ENCODE measurements at regions not wholly inside any gene's neighbourhood (a gene's known extent, or its start where the extent isn't known, plus 50 kb on each side); places are given as distances from the start of the nearest gene placed in this dataset.

DNA sequence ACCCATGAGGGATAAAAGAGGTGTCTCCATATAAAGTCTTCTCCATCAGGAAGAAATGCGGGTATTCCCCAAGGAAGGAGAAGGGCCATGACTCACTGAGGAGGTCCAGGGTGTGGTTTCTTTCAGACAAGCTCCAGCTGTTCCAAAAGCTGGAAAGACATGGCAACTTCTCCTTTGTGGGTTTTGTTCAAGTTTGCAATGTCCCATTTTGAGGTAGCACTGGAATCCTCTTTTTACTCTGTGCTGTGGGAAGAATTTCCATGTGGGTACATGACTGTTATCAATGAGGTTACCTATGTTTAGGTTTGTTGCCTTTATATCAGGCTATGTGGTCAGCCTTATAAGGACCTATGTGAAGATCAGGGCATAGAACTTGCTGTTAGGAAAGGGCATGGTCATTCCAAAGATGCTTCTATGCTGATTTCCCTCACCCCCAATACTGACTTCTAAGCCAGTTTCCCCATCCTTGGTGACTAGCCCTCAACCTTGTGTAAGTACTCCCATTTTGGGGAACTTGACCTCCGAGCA, 697.5 kb downstream of the INHBA start:
- H4K20me1 ChIP-seq (replicated peaks in 1 of 2; ENCODE audit: control insufficient read depth in 1 of 2, insufficient read depth in 2 of 2, low read length in 2 of 2) = no peaks in the 10 kb centered on the region
- no peaks in the 10 kb centered on the region for H3K36me3 ChIP-seq (ENCODE audit: control insufficient read depth in 2 of 4, insufficient read depth in 4 of 4, low read length in 3 of 4)
- H2BK20ac ChIP-seq (ENCODE audit: low read length) = no peak overlapping the region
- FAIRE-seq (no peak), DNase-seq (ENCODE audit: low read depth in 1 of 2, low spot score in 2 of 2) (no peak)
- H3K4me2 ChIP-seq (ENCODE audit: insufficient read depth in 1 of 2, low read depth in 2 of 2, low read length in 2 of 2) = no peak overlapping the region
- H2AK5ac ChIP-seq (ENCODE audit: low read depth, low read length) = no peak overlapping the region
- peaks cover 2% of the 10 kb centered on the region; the same call in 1 of the 2 replicates for H3K23me2 ChIP-seq (ENCODE audit: low read depth, low read length)
- no peak overlapping the region for H4K8ac ChIP-seq (ENCODE audit: extremely low read depth, insufficient read depth, low read length)
- H4K5ac ChIP-seq (ENCODE audit: insufficient read length, low read depth, low read length) = no peak overlapping the region
- no peak overlapping the region for H2BK120ac ChIP-seq (replicated peaks; ENCODE audit: low read depth, low read length)
- H4K91ac ChIP-seq (replicated peaks; ENCODE audit: insufficient read length, low read length) = no peak overlapping the region
- no peak overlapping the region for H3K23ac ChIP-seq (ENCODE audit: insufficient read length)
- no peak overlapping the region for H3K4ac ChIP-seq (replicated peaks; ENCODE audit: insufficient read length, low read depth, low read length)
- H3K79me1 ChIP-seq (ENCODE audit: low read depth, low read length) = no peaks in the 10 kb centered on the region
- H3K56ac ChIP-seq (replicated peaks; ENCODE audit: insufficient read length, low read depth, low read length) = no peak overlapping the region
- H2AFZ ChIP-seq (ENCODE audit: low read length) = no peak overlapping the region
- H2BK5ac ChIP-seq (ENCODE audit: low read depth, low read length) = no peak overlapping the region
- no peak overlapping the region for H2BK12ac ChIP-seq (ENCODE audit: low read depth, low read length)
- H3K27ac ChIP-seq (ENCODE audit: low read depth, low read length) = no peak overlapping the region
- 85% methylated on average over 2 of the region's 2 CpGs; no CpG with 5 or more reads in 1 of the 2 experiments for WGBS, 2 experiments (ENCODE audit: extremely low coverage in 1 of 2, insufficient coverage in 1 of 2, insufficient read length in 1 of 2, insufficient replicate concordance in 2 of 2, low coverage in 1 of 2, low lambda C conversion rate in 2 of 2, missing lambda C conversion rate in 1 of 2)
- ChIA-PET CTCF (ENCODE audit: partially characterized antibody) (interaction anchor here (0.6 to 3.7 kb wide), 8 partner anchors 47 to 912 kb away, joined by 3 to 23 read pairs (median 4); no protein-coding TSS in a partner anchor), POLR2A (ENCODE audit: partially characterized antibody) (no interaction called here)
- no peak overlapping the region for H3K9ac ChIP-seq (replicated peaks in 1 of 4; ENCODE audit: extremely low read depth in 1 of 4, low read depth in 3 of 4, low read length in 3 of 4)
- no peaks in the 10 kb centered on the region for H3K9me3 ChIP-seq (ENCODE audit: insufficient read depth in 2 of 2, low read depth in 1 of 2, low read length in 1 of 2)
- H3K27me3 ChIP-seq (replicated peaks in 1 of 4; ENCODE audit: control insufficient read depth in 3 of 4, extremely low read depth in 1 of 4, insufficient read depth in 3 of 4, low read length in 3 of 4) = no peaks in the 10 kb centered on the region
- no peak overlapping the region for H2BK15ac ChIP-seq (ENCODE audit: low read length)
- H3K18ac ChIP-seq (ENCODE audit: extremely low read depth, low read length) = no peak overlapping the region
- no peak overlapping the region for H3K14ac ChIP-seq (ENCODE audit: insufficient read length)
- no peak overlapping the region for H3K4me3 ChIP-seq (ENCODE audit: extremely low read depth in 1 of 4, insufficient read depth in 2 of 4, low read depth in 3 of 4, low read length in 4 of 4)
- no peaks in the 10 kb centered on the region for H3K79me2 ChIP-seq (ENCODE audit: control insufficient read depth in 1 of 2, insufficient read depth in 2 of 2, low read length in 2 of 2)
- peaks cover 0 to 3% (median 1%) of the 10 kb centered on the region in 4 experiments; a peak in 1 of 7 replicates for H3K4me1 ChIP-seq (replicated peaks in 1 of 4; ENCODE audit: control insufficient read depth in 3 of 4, insufficient read depth in 4 of 4, low read length in 3 of 4)
- no peak for TF ChIP-seq ZNF274 (IDR thresholded peaks at IDR 0.05; ENCODE audit: borderline replicate concordance, extremely low read depth, low read length)
- TF ChIP-seq RAD21 (IDR thresholded peaks at IDR 0.05 in 1 of 2, conservative IDR thresholded peaks at IDR 0.05 in 1 of 2; ENCODE audit: low read depth in 2 of 2, low read length in 2 of 2) = no peak
- TF ChIP-seq SIN3A (conservative IDR thresholded peaks at IDR 0.05 in 1 of 2, IDR thresholded peaks at IDR 0.05 in 1 of 2; ENCODE audit: low read depth in 1 of 2, low read length in 2 of 2) = no peak
- TF ChIP-seq SIRT6 (IDR thresholded peaks at IDR 0.05; ENCODE audit: low read length) = no peak
- TF ChIP-seq BACH1 (IDR thresholded peaks at IDR 0.05; ENCODE audit: low read length) = no peak
- no peak for TF ChIP-seq RXRA (IDR thresholded peaks at IDR 0.05; ENCODE audit: insufficient read depth, low read depth, low read length)
- TF ChIP-seq CTBP2 (IDR thresholded peaks at IDR 0.05; ENCODE audit: borderline replicate concordance, insufficient read depth, insufficient read length, low read length) = no peak
- TF ChIP-seq CTCF (IDR thresholded peaks at IDR 0.05; ENCODE audit: control extremely low read depth in 1 of 3, insufficient read depth in 1 of 3, low read depth in 1 of 3, low read length in 3 of 3) = no peak
- TF ChIP-seq CREB1 (IDR thresholded peaks at IDR 0.05) = no peak
- TF ChIP-seq MAFK (IDR thresholded peaks at IDR 0.05; ENCODE audit: low read depth, low read length) = no peak
- no peak for TF ChIP-seq POLR2A (IDR thresholded peaks at IDR 0.05; ENCODE audit: control extremely low read depth in 1 of 2, low read depth in 2 of 2, low read length in 2 of 2)
- TF ChIP-seq BCL11A (IDR thresholded peaks at IDR 0.05; ENCODE audit: low read depth in 2 of 2, low read length in 2 of 2) = no peak
